GM12878 (cell line): ENCODE measurements at regions not wholly inside any gene's neighbourhood (a gene's known extent, or its start where the extent isn't known, plus 50 kb on each side); places are given as distances from the start of the nearest gene placed in this dataset.

Source experiments
- ATAC-seq: fragments of 200-7000 bp; cut with Tn5 transposase; 3 replicates; pipeline ENCODE4 v1.9.1; 2020; ENCODE audit warnings: mild to moderate bottlenecking, moderate library complexity
- BruUV-seq: library from RNA; stranded (reverse); fragments of 400-500 nt; replicated peaks from 2 replicates; lab custom pipeline; 2021; lab: Mats Ljungman, UMichigan
- CTCF ChIA-PET: fragments of 300-600 bp; sonication (Branson Sonifier 250); formaldehyde crosslinking; extraction: SDS; loops from one replicate; lab custom pipeline; 2021; ENCODE audit warnings: inconsistent platforms; lab: Yijun Ruan, JAX
- POLR2A ChIA-PET: fragments of 350-600 bp; formaldehyde crosslinking; extraction: SDS; loops from one replicate; lab custom pipeline; 2021; ENCODE audit warnings: inconsistent platforms; lab: Charles Lee
- RAD21 ChIA-PET: fragments of 300-600 bp; sonication (Branson Sonifier 250); formaldehyde crosslinking; loops from one replicate; lab custom pipeline; 2023; ENCODE audit warnings: antibody characterized with exemption; ENCODE audit not compliant: unreplicated experiment; lab: Charles Lee
- SMC1A ChIA-PET: fragments of 300-600 bp; sonication (Branson Sonifier 250); formaldehyde crosslinking; loops from one replicate; lab custom pipeline; 2023; ENCODE audit not compliant: unreplicated experiment, uncharacterized antibody; lab: Charles Lee
- DNase-seq: peaks from one replicate; pipeline ENCODE4 v3.0.0-alpha.2; 2011; ENCODE audit warnings: low read depth, low spot score
- FAIRE-seq: peaks from 3 replicates; lab custom pipeline; 2011; peaks lifted over from hg19 to GRCh38; lab: Jason Lieb, UNC
- H2AFZ ChIP-seq: 2 replicates; pipeline ENCODE4 v1.6.0; 2011; ENCODE audit warnings: low read depth, low read length, control low read depth; ENCODE audit not compliant: control insufficient read depth
- H3K27ac ChIP-seq: 2 replicates; pipeline ENCODE4 v1.5.1; 2011; ENCODE audit warnings: control low read depth; ENCODE audit not compliant: control insufficient read depth, insufficient read depth
- H3K27me3 ChIP-seq, 2 experiments: replicated peaks in 1 of 2; 2 replicates each; pipeline versions ENCODE4 v1.6.0 to v1.6.1; 2011; ENCODE audit warnings: low read length in 1 of 2; ENCODE audit not compliant: control insufficient read depth in 2 of 2, insufficient read depth in 2 of 2
- H3K36me3 ChIP-seq, 2 experiments: 2 replicates each; pipeline ENCODE4 v1.5.1; 2011; ENCODE audit warnings: low read length in 1 of 2; ENCODE audit not compliant: control insufficient read depth in 2 of 2, insufficient read depth in 2 of 2
- H3K4me1 ChIP-seq: 2 replicates; pipeline ENCODE4 v1.6.1; 2011; ENCODE audit warnings: mild to moderate bottlenecking, low read length, moderate library complexity, mixed read lengths; ENCODE audit not compliant: control insufficient read depth, insufficient read depth
- H3K4me2 ChIP-seq: 2 replicates; pipeline ENCODE4 v1.6.0; 2011; ENCODE audit warnings: control low read depth; ENCODE audit not compliant: control insufficient read depth, insufficient read depth
- H3K4me3 ChIP-seq: fragments of 200-600 bp; sonication (generic); 2 replicates; pipeline ENCODE4 v1.5.1; 2016
- H3K79me2 ChIP-seq: 2 replicates; pipeline ENCODE4 v1.6.0; 2011; ENCODE audit warnings: low read length; ENCODE audit not compliant: control insufficient read depth, insufficient read depth
- H3K9ac ChIP-seq: 2 replicates; pipeline ENCODE4 v1.8.0; 2011; ENCODE audit warnings: low read length, control low read depth, mixed read lengths; ENCODE audit not compliant: control insufficient read depth, insufficient read depth
- H3K9me3 ChIP-seq: replicated peaks from 3 replicates; pipeline ENCODE4 v1.5.1; 2011; ENCODE audit warnings: mild to moderate bottlenecking, low read length; ENCODE audit not compliant: control insufficient read depth, insufficient read depth
- H4K20me1 ChIP-seq: 2 replicates; pipeline ENCODE4 v1.6.0; 2011; ENCODE audit not compliant: control insufficient read depth, insufficient read depth
- ATF7 ChIP-seq: fragments of 450-650 bp; IDR thresholded peaks from 2 replicates; pipeline ENCODE4 v1.6.1; 2016; ENCODE audit warnings: low read depth, mild to moderate bottlenecking
- ELK1 ChIP-seq: IDR thresholded peaks from 2 replicates; pipeline ENCODE4 v1.6.1; 2012; ENCODE audit warnings: low read depth, low read length, improper control_type of control experiment
- KAT2A ChIP-seq: conservative IDR thresholded peaks from 2 replicates; pipeline ENCODE4 v1.6.1; 2011; ENCODE audit warnings: low read depth, low read length; ENCODE audit not compliant: control insufficient read depth
- LARP7 ChIP-seq: fragments of 450-650 bp; IDR thresholded peaks from 2 replicates; pipeline ENCODE4 v1.6.1; 2017; ENCODE audit warnings: mild to moderate bottlenecking
- NFYA ChIP-seq: IDR thresholded peaks from 2 replicates; pipeline ENCODE4 v1.6.1; 2011; ENCODE audit warnings: low read depth, mild to moderate bottlenecking, low read length, improper control_type of control experiment, borderline replicate concordance
- SUZ12 ChIP-seq: fragments of 200-600 bp; sonication (generic); IDR thresholded peaks from one replicate; pipeline ENCODE4 v1.6.1; 2018; ENCODE audit warnings: antibody characterized with exemption, mild to moderate bottlenecking; ENCODE audit not compliant: unreplicated experiment
- USF2 ChIP-seq: IDR thresholded peaks from 2 replicates; pipeline ENCODE4 v1.6.1; 2011; ENCODE audit warnings: low read depth, low read length, improper control_type of control experiment, borderline replicate concordance
- WGBS: methylation state at CpG from one replicate; pipeline ENCODE4 v1.1.6; 2016; ENCODE audit warnings: low lambda C conversion rate; ENCODE audit not compliant: insufficient replicate concordance, insufficient coverage; ENCODE audit errors: missing lambda C conversion rate; 5-methylcytosine and 5-hydroxymethylcytosine counted together
- in situ Hi-C: fragments of 300-500 bp; cut with MboI; formaldehyde crosslinking; loops from 9 replicates; pipeline ENCODE4 v1.14.3; 2018; ENCODE audit warnings: mixed read lengths
- intact Hi-C: fragments of 100-400 bp; cut with micrococcal nuclease; formaldehyde crosslinking; loops from one replicate; pipeline ENCODE4 v1.14.2; 2022; ENCODE audit not compliant: unreplicated experiment

GRCh38 chr13:91181892-91182291, 165.6 kb upstream of the MIR17HG start:
- Histone ChIP-seq H3K79me2 (no peaks in the 10 kb centered on the region), H4K20me1 (no peaks in the 10 kb centered on the region), H3K4me3 (no peak overlapping the region), H3K27me3 (no peaks in the 10 kb centered on the region), H3K4me2 (no peak overlapping the region), H3K36me3 (no peaks in the 10 kb centered on the region), H2AFZ (no peak overlapping the region), H3K4me1 (no peaks in the 10 kb centered on the region), H3K27ac (no peak overlapping the region), H3K9ac (no peak overlapping the region), H3K9me3 (no peaks in the 10 kb centered on the region)
- in situ Hi-C loops (no loop called here), intact Hi-C loops (no loop called here)
- no TSS peak for BruUV-seq
- DNase-seq (no peak), FAIRE-seq (no peak), ATAC-seq (no peak)
- ChIA-PET SMC1A (interaction anchor here (0.8 to 2.4 kb wide), 3 partner anchors 12 to 321 kb away, joined by 3 to 5 read pairs (median 4); no protein-coding TSS in a partner anchor), POLR2A (no interaction called here), RAD21 (no interaction called here), CTCF (interaction anchor here (0.7 kb wide), 1 partner anchor 11 kb away, joined by 4 read pairs; no protein-coding TSS in a partner anchor)
- TF ChIP-seq LARP7 (no peak), ATF7 (no peak), ELK1 (no peak), SUZ12 (no peak), USF2 (no peak), NFYA (no peak), KAT2A (no peak)
- WGBS: 14% methylated on average over 3 of the region's 3 CpGs
